ENCODE measurements at regions not wholly inside any gene's neighbourhood (a gene's known extent, or its start where the extent isn't known, plus 50 kb on each side); places are given as distances from the start of the nearest gene placed in this dataset.

GRCh38 chr14:48274826-48275225 lies 599.4 kb upstream of the MDGA2 start:
- TF ChIP-seq ZNF148 (tag by site-specific recombination; IDR thresholded peaks at IDR 0.05; ENCODE audit: borderline replicate concordance) (no peak), ZNF10 (tag by site-specific recombination; IDR thresholded peaks at IDR 0.05) (no peak), ZNF175 (tag by site-specific recombination; IDR thresholded peaks at IDR 0.05) (no peak), CTCF (tag by site-specific recombination; IDR thresholded peaks at IDR 0.05) (no peak), ZNF335 (tag by site-specific recombination; conservative IDR thresholded peaks at IDR 0.05) (no peak), ZEB2 (tag by site-specific recombination; IDR thresholded peaks at IDR 0.05) (no peak), ZNF580 (tag by site-specific recombination; IDR thresholded peaks at IDR 0.05) (no peak), ZNF777 (tag by site-specific recombination; IDR thresholded peaks at IDR 0.05; ENCODE audit: borderline replicate concordance) (no peak), ZNF341 (tag by site-specific recombination; IDR thresholded peaks at IDR 0.05; ENCODE audit: low read depth) (no peak)
